HG03469 (cell line): ENCODE measurements at regions not wholly inside any gene's neighbourhood (a gene's known extent, or its start where the extent isn't known, plus 50 kb on each side); places are given as distances from the start of the nearest gene placed in this dataset.

Experiments
- ATAC-seq: cut with Tn5 transposase; IDR thresholded peaks from one replicate; pipeline ENCODE4 v1.9.1; 2021; ENCODE audit warnings: mild to moderate bottlenecking, moderate library complexity, moderate number of reproducible peaks; ENCODE audit not compliant: unreplicated experiment

DNA sequence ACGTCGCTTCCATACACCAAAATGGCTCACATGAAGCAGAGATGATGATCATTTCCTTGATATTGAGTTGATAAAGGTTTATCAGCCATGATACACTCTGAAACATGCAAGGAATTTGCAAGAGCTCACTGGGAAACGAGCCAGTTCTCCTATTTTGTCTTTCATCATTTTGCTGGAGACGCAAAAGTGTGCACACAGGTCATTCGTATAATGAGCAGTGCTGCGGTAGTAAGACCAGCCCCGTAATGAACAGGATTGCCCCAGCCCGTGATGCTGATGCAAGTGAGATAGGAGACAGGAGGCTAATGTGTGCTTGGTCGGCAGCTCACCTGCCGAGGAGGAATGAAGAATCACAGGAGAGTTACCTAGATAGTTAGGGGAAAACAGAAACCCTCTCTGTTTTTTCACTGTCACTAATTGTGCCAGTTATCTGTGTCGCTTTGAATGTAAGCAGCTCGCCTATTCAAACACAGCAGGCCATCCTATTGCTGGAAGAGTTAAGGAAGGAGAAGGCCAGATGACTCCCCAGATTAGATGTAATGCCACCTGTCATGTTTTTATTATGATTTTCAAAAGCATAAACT lies 391.8 kb downstream of the SAMD5 start:
- no peak for ATAC-seq

GRCh38 chr6:147903321-147903720 lies 394.8 kb downstream of the SAMD5 start:
- no peak for ATAC-seq

- ATAC-seq = no peak
Observed at GRCh38 chr6:147903931-147904330, 395.4 kb downstream of the SAMD5 start.

- no peak for ATAC-seq
Observed at GRCh38 chr6:147904416-147904815, 395.9 kb downstream of the SAMD5 start.

- no peak for ATAC-seq
Observed at GRCh38 chr6:147905711-147906110, 397.2 kb downstream of the SAMD5 start.

- no peak for ATAC-seq
Observed at GRCh38 chr6:147906361-147906760, 397.9 kb downstream of the SAMD5 start.

- ATAC-seq = no peak
Observed at GRCh38 chr6:147909640-147910039, 401.1 kb downstream of the SAMD5 start.

DNA sequence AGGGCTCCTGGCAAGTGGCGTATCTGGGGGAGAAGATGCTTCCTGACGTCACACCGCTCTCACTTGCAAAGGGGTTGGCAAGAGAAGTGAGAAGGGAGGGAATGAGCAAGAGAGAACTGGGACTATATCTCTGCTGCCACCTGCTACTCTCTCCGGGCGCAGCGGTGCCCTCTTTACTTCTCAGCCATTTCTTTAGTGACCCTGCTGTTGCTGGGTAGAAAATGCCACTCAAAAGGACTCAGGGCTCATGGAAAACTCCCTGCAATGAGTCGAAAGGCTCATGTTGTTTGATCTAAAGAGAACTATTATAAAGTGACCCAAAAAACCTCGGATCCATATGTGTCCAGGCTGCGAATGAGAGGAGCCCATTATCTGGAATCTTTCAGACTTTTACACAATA lies 401.8 kb downstream of the SAMD5 start:
- ATAC-seq = no peak

DNA sequence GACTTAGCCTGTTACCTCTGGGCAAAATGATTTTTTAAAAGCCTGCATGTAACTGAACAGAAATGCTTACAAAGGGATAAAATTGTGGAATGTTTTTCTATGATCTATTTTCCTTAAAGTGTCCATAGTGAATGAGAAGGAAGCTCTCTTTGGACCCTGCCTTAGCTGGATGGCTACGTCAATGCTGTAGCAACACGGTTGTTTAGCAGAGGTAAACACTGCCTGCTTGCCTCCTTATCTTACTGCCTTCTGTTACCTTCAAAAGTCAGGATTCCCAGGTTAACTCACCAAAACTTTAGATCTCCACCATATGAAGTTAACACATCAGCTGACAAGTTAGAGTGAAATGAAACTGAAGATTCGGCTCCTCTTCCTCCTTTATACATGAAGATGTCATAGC lies 402.6 kb downstream of the SAMD5 start:
- ATAC-seq = no peak

DNA sequence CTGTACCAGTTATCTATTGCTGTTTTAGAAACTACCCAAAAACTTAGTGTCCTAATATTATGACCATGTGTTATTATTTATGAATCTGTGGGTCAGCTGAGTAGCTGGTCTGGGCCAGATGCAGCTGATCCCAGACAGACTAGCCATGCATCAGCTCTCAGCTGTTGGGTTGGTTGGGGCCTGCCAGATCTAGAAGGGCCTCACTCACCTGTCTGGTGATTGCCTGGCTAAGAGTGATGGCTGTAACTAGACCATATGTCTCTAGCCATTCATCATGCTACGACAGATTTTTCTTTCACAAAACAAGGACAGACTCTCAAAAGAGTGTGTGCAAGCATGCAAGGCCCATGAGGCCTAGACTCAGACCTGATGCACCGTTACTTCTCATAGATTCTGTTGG lies 403.2 kb downstream of the SAMD5 start:
- ATAC-seq = no peak

DNA sequence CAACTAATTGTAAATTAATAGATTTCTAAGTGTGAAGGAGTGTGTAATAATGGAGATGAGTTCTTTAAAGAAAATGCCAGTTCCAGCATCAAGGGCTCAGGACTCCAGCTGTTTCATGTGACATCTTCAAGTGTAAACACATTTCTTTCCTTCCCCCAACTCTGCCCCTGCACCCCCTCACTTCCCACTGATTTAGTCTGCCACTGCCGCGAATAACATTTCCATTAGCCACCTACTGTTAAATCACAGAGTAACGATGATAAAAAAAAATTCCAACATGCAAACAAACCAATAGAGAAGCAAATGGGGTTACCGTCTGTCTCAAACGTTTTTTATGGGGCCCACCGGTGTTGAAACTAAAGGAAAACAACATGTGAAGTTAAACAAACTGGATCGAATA lies 414.3 kb downstream of the SAMD5 start:
- ATAC-seq = no peak

DNA sequence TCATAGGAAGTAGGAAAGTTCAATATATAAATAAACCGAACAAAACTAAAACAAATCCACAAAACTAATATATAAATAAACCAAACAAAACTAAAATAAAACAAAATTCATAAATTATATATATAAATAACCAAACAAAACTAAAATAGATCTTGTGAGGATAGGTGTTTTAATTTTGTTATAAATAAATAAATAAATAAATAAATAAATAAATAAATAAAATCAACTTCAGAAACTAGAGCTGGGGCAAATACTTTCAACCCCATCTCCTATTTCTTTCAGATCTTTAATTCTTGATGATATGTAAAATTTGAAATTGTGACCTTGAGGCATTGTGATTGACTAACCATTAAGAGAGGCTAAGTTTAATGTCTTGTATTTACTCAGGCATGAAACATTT lies 416.1 kb downstream of the SAMD5 start:
- ATAC-seq = no peak

DNA sequence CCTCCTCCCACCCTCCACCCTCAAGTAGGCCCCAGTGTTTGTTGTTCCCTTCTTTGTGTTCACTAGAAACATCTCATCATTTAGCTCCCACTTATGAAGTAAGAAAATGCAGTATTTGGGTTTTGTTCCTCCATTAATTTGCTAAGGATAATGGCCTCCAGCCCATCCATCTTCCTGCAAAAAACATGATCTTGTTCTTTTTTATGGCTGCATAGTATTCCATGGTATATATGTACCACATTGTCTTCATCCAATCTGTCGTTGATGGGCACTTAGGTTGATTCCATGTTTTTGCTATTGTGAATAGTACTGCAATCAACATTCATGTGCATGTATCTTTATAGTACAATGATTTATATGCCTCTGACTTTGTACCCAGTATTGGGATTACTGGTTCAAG lies 416.8 kb upstream of the SASH1 start:
- no peak for ATAC-seq

DNA sequence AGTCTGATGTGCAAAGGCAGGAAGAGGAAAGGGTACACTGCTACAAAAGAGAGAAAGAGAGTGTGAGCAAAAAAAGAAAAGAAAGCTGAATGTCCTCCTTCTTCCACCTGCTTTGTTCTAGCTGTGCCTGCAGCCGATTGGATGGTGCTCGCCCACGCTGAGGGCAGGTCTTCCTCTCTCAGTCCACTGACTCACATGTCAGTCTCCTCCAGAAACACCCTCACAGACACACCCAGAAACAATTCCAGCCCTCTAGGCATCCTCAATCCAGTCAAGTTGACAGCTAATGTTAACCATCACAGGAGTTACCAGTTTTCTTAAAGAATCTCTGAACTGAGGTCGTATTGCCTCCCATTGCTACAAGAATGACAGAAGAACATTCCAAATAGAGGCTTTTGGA lies 411.9 kb upstream of the SASH1 start:
- ATAC-seq = no peak

DNA sequence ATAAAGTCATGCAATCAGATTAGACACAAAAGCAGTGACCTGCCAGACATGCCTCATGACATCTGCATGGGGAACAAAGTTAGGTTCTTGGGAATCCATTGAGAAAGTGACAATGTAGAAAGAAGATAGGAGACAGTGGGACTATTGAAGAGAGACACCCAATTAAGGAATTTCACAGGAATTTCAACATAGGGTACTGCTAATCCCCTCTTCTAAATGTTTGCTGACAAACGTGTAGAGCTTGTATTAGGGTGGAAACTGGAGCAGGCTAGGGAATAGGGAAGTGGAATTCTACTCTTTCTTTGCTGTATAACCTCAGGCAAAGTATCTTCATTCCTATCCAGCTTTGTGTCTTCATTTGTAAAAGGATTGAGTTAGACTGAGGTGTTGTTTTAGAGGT lies 409.4 kb upstream of the SASH1 start:
- no peak for ATAC-seq

GRCh38 chr6:147935656-147936055 lies 407.0 kb upstream of the SASH1 start:
- ATAC-seq = no peak

- no peak for ATAC-seq
Observed at GRCh38 chr6:147936703-147937470, 405.8 kb upstream of the SASH1 start.

GRCh38 chr6:147941143-147941542 lies 401.5 kb upstream of the SASH1 start:
- ATAC-seq = no peak

DNA sequence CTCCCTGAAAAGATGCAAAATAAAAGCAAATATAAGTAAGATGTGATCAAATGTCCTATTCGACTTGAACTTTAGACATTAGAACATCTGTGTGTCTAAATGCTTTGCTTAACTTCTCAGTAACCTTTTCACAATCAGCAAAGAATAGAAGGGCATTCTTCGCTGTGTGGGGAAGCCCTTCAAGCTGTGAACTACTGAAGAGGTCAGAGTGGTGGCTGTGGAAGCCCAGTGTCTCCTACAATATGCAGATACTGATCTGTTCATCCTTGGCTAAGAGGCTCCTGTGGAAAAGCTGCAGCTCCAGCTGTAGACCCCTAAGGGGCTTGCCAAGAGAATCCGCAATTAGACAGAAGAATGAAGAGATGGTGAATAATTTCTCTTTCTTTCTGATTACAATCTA lies 400.3 kb upstream of the SASH1 start:
- no peak for ATAC-seq

- ATAC-seq = no peak
Observed at GRCh38 chr6:147944122-147944521, 398.5 kb upstream of the SASH1 start.

- ATAC-seq = no peak
Observed at GRCh38 chr6:147947521-147947920, 395.1 kb upstream of the SASH1 start.

- no peak for ATAC-seq
Observed at GRCh38 chr6:147949981-147950622, 392.5 kb upstream of the SASH1 start.
